WI38 (cell line): ENCODE measurements at regions not wholly inside any gene's neighbourhood (a gene's known extent, or its start where the extent isn't known, plus 50 kb on each side); places are given as distances from the start of the nearest gene placed in this dataset.

Source experiments
- H3K4me3 ChIP-seq: 2 replicates; pipeline ENCODE4 v1.5.1; 2011; ENCODE audit warnings: low read depth, mild to moderate bottlenecking, control low read depth, low read length
- TF ChIP-seq, protein P1 (sequence below): IDR thresholded peaks from 2 replicates; pipeline ENCODE4 v1.5.1; 2012; ENCODE audit warnings: low read depth, mild to moderate bottlenecking, control low read depth, low read length

DNA sequence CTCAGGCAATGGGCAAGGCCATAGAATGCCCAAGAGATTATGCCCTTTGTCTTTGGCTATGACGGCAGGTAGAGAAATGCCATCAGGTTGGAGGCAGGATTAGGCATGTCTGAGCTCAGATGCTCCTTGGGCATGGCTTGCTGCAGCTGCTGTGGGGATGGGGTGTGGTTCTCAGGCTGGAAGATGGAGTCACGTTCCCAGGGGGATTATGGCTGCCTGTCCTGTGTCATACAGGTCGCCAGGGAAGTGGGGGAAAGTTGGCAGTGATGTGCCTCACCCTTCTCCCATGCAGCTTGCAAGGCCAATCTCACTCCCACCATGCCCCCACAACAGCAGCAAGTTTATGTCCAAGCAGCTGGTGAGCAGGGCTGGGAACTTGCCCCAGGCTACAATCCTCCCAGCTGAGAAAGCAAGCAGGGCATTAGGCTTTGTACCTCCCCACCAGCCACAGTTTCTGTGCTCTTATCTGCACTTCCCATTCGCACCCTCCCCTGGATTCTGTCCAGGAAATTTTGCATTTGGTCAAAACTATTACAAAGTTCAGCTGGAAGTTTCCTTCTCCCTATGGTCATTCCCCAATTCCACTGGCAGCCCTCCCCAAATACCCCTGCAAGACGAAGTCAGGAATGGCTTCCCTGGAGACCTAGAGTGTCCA, 1788.0 kb upstream of the NUDT12 start:
- H3K4me3 ChIP-seq = no peak overlapping the region

GRCh38 chr5:105331558-105331957, 1769.0 kb upstream of the NUDT12 start:
- no peak overlapping the region for H3K4me3 ChIP-seq
- TF ChIP-seq, protein P1, sequence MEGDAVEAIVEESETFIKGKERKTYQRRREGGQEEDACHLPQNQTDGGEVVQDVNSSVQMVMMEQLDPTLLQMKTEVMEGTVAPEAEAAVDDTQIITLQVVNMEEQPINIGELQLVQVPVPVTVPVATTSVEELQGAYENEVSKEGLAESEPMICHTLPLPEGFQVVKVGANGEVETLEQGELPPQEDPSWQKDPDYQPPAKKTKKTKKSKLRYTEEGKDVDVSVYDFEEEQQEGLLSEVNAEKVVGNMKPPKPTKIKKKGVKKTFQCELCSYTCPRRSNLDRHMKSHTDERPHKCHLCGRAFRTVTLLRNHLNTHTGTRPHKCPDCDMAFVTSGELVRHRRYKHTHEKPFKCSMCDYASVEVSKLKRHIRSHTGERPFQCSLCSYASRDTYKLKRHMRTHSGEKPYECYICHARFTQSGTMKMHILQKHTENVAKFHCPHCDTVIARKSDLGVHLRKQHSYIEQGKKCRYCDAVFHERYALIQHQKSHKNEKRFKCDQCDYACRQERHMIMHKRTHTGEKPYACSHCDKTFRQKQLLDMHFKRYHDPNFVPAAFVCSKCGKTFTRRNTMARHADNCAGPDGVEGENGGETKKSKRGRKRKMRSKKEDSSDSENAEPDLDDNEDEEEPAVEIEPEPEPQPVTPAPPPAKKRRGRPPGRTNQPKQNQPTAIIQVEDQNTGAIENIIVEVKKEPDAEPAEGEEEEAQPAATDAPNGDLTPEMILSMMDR = no peak

More for the DNA sequence above, 1788.0 kb upstream of the NUDT12 start:
- TF ChIP-seq, protein P1 = no peak

DNA sequence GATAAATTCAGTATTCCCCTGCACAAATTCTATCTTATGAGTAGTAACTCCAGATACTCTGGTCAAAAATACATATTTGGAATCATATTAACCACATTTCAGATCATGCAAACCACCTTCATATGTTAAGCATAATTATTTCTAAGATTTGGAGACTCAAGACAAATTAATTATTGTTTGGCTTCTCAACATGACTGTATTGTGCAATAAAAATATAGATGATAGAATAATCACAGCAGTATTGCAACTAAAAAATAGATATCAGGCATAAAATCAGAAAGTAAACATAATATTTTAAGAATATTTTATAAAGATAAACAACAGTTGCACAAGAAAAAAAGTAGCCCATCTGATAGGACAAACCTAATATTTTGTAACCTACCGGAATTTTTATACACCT, 1767.6 kb upstream of the NUDT12 start:
- H3K4me3 ChIP-seq = no peak overlapping the region
- TF ChIP-seq, protein P1 = no peak

- TF ChIP-seq, protein P1 = no peak
- no peak overlapping the region for H3K4me3 ChIP-seq
Observed at GRCh38 chr5:105304859-105305258, 1742.3 kb upstream of the NUDT12 start.

DNA sequence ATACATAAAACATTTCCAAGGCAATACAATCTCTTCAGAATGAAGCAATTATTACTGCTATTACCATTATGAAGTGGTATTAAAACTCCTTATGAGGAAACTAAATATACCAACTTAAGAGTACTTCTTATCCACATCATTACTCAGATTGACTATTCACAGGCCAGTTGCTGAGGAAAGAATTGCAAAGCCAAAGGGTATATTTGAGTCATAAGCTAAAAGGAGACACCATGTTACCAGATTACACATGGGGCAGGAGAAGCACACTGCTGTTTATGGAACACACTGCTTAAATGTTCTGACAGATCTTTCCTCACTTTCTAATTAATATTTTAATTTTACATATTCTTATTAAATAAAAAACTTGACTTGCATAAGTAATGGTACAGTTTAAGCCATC, 1726.4 kb upstream of the NUDT12 start:
- TF ChIP-seq, protein P1 = no peak
- H3K4me3 ChIP-seq = no peak overlapping the region

DNA sequence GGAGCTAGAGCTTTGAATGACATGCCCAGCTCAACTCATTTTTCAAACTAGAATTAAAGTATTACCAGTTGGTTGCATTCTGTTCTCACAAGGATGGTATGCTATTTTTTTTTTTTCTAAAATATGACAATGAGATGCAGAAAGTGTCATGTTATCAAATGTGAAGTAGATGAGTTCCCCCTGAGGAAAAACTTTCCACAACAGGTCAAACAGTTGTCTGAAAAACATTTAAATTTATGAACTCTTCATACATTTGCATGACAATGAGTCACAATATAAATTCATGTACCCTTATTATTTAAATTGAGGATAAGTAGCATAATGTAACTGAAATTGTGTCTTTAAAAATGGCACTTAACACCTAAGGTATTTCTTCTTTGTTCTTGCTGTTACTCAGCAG, 1720.5 kb upstream of the NUDT12 start:
- H3K4me3 ChIP-seq = no peak overlapping the region
- TF ChIP-seq, protein P1 = no peak

- no peak overlapping the region for H3K4me3 ChIP-seq
- TF ChIP-seq, protein P1 = no peak
Observed at GRCh38 chr5:105274079-105274478, 1711.5 kb upstream of the NUDT12 start.
